MM.1S (cell line): ENCODE measurements at regions not wholly inside any gene's neighbourhood (a gene's known extent, or its start where the extent isn't known, plus 50 kb on each side); places are given as distances from the start of the nearest gene placed in this dataset.

Source experiments
- DNase-seq: peaks from one replicate; pipeline ENCODE4 v3.0.0-alpha.2; 2015
- H2AFZ ChIP-seq: fragments of 300-600 bp; sonication (generic); 2 replicates; pipeline ENCODE4 v1.6.0; 2016; ENCODE audit warnings: antibody characterized with exemption, low read length
- H3F3A ChIP-seq: fragments of 300-600 bp; sonication (generic); 2 replicates; pipeline ENCODE4 v1.6.1; 2016; ENCODE audit warnings: mild to moderate bottlenecking, antibody characterized with exemption, low read length, moderate library complexity, mixed read lengths; ENCODE audit not compliant: insufficient read depth
- H3K27ac ChIP-seq: fragments of 300-600 bp; sonication (generic); 2 replicates; pipeline ENCODE4 v1.5.1; 2016; ENCODE audit warnings: mild to moderate bottlenecking, low read length
- H3K27me3 ChIP-seq: fragments of 300-600 bp; sonication (generic); replicated peaks from 2 replicates; pipeline ENCODE4 v1.6.0; 2016; ENCODE audit warnings: low read length; ENCODE audit not compliant: insufficient read depth
- H3K36me3 ChIP-seq: fragments of 300-600 bp; sonication (generic); replicated peaks from 2 replicates; pipeline ENCODE4 v1.6.1; 2016; ENCODE audit warnings: mild to moderate bottlenecking, low read length, mixed read lengths; ENCODE audit not compliant: insufficient read depth
- H3K4me1 ChIP-seq: fragments of 300-600 bp; sonication (generic); 2 replicates; pipeline ENCODE4 v1.6.1; 2016; ENCODE audit warnings: low read length, mixed read lengths
- H3K4me2 ChIP-seq: fragments of 300-600 bp; sonication (generic); 2 replicates; pipeline ENCODE4 v1.6.0; 2016; ENCODE audit warnings: low read depth, low read length
- H3K4me3 ChIP-seq: fragments of 300-600 bp; sonication (generic); 2 replicates; pipeline ENCODE4 v1.5.1; 2016; ENCODE audit warnings: low read length, mixed read lengths
- H3K79me2 ChIP-seq: fragments of 300-600 bp; sonication (generic); 2 replicates; pipeline ENCODE4 v1.6.1; 2016; ENCODE audit warnings: mixed run types, low read length, mixed read lengths
- H3K9ac ChIP-seq: fragments of 300-600 bp; sonication (generic); 2 replicates; pipeline ENCODE4 v1.6.1; 2016; ENCODE audit warnings: low read length, mixed read lengths
- H3K9me2 ChIP-seq: fragments of 300-600 bp; sonication (generic); replicated peaks from 2 replicates; pipeline ENCODE4 v1.6.1; 2016; ENCODE audit warnings: mild to moderate bottlenecking, low read length, mixed read lengths; ENCODE audit not compliant: insufficient read depth
- H3K9me3 ChIP-seq: fragments of 300-600 bp; sonication (generic); replicated peaks from 2 replicates; pipeline ENCODE4 v1.6.1; 2016; ENCODE audit warnings: mild to moderate bottlenecking, low read length, mixed read lengths; ENCODE audit not compliant: insufficient read depth
- H4K20me1 ChIP-seq: fragments of 300-600 bp; sonication (generic); 2 replicates; pipeline ENCODE4 v1.6.1; 2016; ENCODE audit warnings: mild to moderate bottlenecking, low read length, moderate library complexity, mixed read lengths; ENCODE audit not compliant: insufficient read depth
- EZH2 ChIP-seq: fragments of 300-600 bp; sonication (generic); optimal IDR thresholded peaks from 2 replicates; pipeline ENCODE3; 2017; ENCODE audit warnings: low read depth, mild to moderate bottlenecking, antibody characterized with exemption, low read length, mixed read lengths
- EZH2phosphoT487 ChIP-seq: fragments of 300-600 bp; sonication (generic); IDR thresholded peaks from 2 replicates; pipeline ENCODE4 v1.6.1; 2018; ENCODE audit warnings: antibody characterized with exemption, low read length
- TF ChIP-seq, protein P1 (sequence below): fragments of 300-600 bp; sonication (generic); IDR thresholded peaks from 2 replicates; pipeline ENCODE4 v1.5.1; 2016; ENCODE audit warnings: antibody characterized with exemption, low read length, mixed read lengths

DNA sequence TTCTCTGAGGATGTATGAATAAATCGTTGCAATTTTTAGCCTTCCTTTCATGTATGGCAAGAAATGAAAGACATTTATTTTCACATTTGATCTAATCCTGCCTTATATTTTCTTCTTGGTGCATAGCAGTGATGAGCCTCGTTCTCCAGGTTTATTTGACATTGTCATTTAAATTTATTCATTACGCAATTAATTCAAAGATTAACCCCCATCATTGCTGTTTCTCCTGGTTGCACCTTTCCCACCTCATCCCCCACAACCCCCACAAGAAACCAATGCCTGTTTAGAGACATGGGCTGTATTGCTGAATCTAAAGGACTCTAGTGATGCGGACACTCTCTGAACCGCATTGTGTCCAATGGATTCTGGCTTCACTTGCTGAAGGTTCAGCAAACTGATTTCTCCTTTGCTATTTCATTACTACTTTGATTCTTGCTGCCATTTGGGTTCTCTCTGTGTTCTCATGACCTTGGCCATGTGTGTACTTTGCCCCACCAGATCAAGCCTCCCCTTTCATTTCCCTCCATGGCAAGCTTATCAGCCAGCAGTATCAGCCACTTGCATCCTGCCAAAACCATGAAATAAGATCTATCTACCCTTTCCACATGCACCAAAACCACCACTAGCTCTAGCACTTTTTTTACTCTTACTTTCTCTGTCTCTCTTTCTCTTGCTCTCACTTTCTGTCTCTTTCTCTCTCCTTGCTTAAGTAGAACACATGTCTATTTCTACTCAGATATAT, 382.7 kb downstream of the GBE1 start:
- Histone ChIP-seq H3K4me2 (no peak overlapping the region), H3K79me2 (no peaks in the 10 kb centered on the region), H3F3A (no peaks in the 10 kb centered on the region), H3K9ac (no peak overlapping the region), H3K36me3 (no peaks in the 10 kb centered on the region), H2AFZ (no peak overlapping the region), H3K9me3 (no peaks in the 10 kb centered on the region), H3K4me1 (no peaks in the 10 kb centered on the region), H3K27ac (no peak overlapping the region), H3K9me2 (no peaks in the 10 kb centered on the region), H4K20me1 (no peaks in the 10 kb centered on the region), H3K27me3 (no peaks in the 10 kb centered on the region), H3K4me3 (no peak overlapping the region)
- TF ChIP-seq EZH2phosphoT487 (no peak), EZH2 (no peak)
- TF ChIP-seq, protein P1, sequence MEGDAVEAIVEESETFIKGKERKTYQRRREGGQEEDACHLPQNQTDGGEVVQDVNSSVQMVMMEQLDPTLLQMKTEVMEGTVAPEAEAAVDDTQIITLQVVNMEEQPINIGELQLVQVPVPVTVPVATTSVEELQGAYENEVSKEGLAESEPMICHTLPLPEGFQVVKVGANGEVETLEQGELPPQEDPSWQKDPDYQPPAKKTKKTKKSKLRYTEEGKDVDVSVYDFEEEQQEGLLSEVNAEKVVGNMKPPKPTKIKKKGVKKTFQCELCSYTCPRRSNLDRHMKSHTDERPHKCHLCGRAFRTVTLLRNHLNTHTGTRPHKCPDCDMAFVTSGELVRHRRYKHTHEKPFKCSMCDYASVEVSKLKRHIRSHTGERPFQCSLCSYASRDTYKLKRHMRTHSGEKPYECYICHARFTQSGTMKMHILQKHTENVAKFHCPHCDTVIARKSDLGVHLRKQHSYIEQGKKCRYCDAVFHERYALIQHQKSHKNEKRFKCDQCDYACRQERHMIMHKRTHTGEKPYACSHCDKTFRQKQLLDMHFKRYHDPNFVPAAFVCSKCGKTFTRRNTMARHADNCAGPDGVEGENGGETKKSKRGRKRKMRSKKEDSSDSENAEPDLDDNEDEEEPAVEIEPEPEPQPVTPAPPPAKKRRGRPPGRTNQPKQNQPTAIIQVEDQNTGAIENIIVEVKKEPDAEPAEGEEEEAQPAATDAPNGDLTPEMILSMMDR, result no peak
- no peak for DNase-seq

DNA sequence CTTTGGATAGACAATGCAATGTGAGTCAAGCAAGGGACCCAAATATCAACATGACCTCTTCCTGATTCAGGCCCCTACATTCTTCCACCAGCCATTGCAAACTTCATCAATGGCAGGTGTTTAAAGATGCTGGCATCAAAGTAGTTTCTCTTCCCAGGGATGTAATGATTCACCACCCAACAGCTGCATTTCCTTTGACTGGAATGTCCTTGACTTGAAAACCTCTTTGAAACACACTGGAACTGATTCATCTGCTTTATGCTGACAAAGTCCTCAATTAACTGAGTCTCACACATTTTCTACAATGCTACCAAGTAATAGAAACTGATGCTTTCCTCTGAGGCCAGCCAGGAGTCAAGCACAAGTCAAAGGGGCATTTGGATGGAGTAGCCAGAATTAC, 385.5 kb downstream of the GBE1 start:
- Histone ChIP-seq H3K4me1 (no peaks in the 10 kb centered on the region), H3K27ac (no peak overlapping the region), H3K79me2 (no peaks in the 10 kb centered on the region), H3K4me3 (no peak overlapping the region), H2AFZ (no peak overlapping the region), H3K4me2 (no peak overlapping the region), H3K36me3 (no peaks in the 10 kb centered on the region), H3K27me3 (no peaks in the 10 kb centered on the region), H3K9ac (no peak overlapping the region), H3K9me2 (no peaks in the 10 kb centered on the region), H3F3A (no peaks in the 10 kb centered on the region), H4K20me1 (no peaks in the 10 kb centered on the region), H3K9me3 (no peaks in the 10 kb centered on the region)
- TF ChIP-seq, protein P1, result no peak
- TF ChIP-seq EZH2, result no peak
- no peak for TF ChIP-seq EZH2phosphoT487
- no peak for DNase-seq

DNA sequence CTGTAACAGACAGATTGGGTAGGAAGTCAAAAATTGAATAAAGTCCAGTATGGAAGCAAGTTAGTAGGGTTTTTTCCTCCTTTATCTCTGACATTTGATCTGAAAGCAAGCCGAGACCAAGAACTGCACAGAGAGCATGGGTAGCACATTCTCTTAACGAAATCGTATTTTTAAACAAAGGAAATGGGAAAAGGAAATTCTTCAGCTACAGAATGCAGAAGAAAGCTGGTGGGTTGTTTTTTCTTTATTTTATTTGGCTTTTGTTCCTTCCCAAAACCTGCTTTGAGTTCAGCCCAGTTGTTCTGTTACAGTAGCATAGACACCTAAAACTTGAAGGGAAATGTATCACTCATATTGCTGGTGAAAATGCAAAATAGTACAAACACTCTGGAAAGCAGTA, 397.0 kb downstream of the GBE1 start:
- TF ChIP-seq EZH2, result no peak
- TF ChIP-seq EZH2phosphoT487, result no peak
- TF ChIP-seq, protein P1, result no peak
- Histone ChIP-seq H2AFZ (no peak overlapping the region), H3K79me2 (no peaks in the 10 kb centered on the region), H3K9me3 (no peaks in the 10 kb centered on the region), H3K4me2 (no peak overlapping the region), H3F3A (no peaks in the 10 kb centered on the region), H3K27ac (no peak overlapping the region), H3K36me3 (no peaks in the 10 kb centered on the region), H3K4me1 (no peaks in the 10 kb centered on the region), H3K9ac (no peak overlapping the region), H3K27me3 (no peaks in the 10 kb centered on the region), H3K9me2 (no peaks in the 10 kb centered on the region), H4K20me1 (no peaks in the 10 kb centered on the region), H3K4me3 (no peak overlapping the region)
- no peak for DNase-seq
